GM21515 (cell line): ENCODE measurements at regions not wholly inside any gene's neighbourhood (a gene's known extent, or its start where the extent isn't known, plus 50 kb on each side); places are given as distances from the start of the nearest gene placed in this dataset.

ENCODE experiments used
- ATAC-seq: cut with Tn5 transposase; IDR thresholded peaks from one replicate; pipeline ENCODE4 v1.9.1; 2021; ENCODE audit not compliant: unreplicated experiment

DNA sequence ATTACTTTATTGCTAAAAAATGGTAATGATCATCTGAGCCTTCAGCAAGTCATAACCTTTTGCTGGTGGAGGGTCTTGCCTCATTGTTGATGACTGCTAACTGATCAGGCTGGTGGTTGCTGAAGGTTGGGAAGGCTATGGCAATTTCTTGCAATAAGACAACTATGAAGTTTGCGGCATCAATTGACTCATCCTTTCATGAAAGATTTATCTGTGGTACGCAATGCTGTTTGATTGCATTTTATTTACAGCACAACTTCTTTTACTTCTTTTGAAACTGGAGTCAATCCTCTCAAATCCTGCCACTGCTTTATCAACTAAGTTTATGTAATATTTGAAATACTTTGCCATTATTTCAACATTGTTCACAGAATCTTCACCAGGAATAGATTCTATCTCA, 58.3 kb upstream of the ACO1 start:
- no peak for ATAC-seq

DNA sequence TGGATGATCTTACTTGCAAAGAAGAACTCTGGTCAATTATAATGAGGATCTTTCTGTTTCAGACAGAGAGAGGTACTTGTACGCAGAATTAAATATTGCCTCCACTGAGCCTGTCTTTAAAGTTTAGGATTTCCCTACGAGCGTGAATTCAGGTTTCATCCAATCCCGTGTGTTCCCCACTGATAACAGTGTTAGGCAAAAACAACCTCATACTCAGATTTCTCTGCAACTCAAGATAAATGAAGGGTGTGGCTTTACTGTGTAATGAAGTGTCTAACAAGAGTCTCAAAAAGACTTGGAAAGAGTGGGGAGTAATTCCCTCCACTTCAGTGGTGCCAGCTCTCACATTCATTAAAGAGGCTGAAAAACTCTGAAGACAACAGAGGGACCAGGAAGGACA, 53.2 kb upstream of the ACO1 start:
- no peak for ATAC-seq

DNA sequence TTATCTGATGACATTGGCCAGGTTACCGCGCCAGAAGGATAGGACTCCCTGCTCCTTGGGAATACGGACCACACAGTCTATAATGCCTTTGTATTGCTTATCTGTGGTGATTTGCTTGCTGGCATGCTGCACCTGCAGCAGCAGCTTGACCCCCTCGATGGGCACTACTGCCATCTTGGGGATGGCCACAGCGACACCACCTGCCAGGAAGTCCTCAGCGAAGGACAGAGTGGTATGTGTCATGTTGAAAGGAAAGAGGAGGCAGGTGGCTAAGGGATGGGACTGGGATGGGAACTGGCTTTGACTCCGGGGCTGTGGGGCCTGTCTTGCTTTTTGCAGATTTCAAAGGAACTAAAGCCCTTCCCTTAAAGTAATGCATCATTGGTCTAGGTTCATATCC, 50.3 kb upstream of the ACO1 start:
- no peak for ATAC-seq
